ENCODE measurements at regions not wholly inside any gene's neighbourhood (a gene's known extent, or its start where the extent isn't known, plus 50 kb on each side); places are given as distances from the start of the nearest gene placed in this dataset.

DNA sequence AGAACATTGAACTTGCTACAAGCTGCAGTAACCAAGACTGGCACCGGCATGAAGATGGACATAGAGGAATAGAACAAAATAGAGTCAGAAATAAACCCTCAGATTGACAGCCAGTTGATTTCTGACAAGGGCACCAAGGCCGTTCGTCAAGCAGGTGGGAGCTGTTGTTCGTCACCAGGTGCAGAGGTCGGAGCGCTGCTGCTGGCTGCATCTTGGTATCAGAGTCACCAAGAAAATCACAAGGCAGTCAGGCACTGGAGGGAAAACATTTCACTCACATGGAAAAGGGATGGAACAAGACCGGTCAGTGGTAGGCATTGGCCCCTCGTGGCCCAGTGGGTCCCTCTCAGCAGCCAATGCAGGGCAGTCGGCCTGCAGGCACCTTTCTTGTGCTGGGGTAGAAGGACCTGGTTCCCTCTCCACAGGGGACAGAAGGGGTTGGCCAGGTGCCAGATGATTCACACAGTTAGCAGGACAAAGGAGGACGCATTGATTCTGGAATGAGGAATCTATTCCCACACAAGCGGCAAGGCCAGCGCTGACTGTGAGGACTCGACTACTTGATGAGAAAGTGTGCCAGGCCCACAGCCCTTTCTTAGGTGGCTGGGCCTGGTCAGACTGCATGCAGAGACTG lies 115.8 kb upstream of the FGF3 start:
- Histone ChIP-seq H3K27me3 (ENCODE audit: control insufficient read depth, insufficient read depth, low read length) (peaks cover 3% of the 10 kb centered on the region; the same call in 1 of the 2 replicates), H3K4me3 (ENCODE audit: low read depth, low read length) (no peak overlapping the region), H3K36me3 (ENCODE audit: control insufficient read depth, insufficient read depth, low read length) (no peaks in the 10 kb centered on the region)
- TF ChIP-seq, protein P1, sequence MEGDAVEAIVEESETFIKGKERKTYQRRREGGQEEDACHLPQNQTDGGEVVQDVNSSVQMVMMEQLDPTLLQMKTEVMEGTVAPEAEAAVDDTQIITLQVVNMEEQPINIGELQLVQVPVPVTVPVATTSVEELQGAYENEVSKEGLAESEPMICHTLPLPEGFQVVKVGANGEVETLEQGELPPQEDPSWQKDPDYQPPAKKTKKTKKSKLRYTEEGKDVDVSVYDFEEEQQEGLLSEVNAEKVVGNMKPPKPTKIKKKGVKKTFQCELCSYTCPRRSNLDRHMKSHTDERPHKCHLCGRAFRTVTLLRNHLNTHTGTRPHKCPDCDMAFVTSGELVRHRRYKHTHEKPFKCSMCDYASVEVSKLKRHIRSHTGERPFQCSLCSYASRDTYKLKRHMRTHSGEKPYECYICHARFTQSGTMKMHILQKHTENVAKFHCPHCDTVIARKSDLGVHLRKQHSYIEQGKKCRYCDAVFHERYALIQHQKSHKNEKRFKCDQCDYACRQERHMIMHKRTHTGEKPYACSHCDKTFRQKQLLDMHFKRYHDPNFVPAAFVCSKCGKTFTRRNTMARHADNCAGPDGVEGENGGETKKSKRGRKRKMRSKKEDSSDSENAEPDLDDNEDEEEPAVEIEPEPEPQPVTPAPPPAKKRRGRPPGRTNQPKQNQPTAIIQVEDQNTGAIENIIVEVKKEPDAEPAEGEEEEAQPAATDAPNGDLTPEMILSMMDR (IDR thresholded peaks at IDR 0.05; ENCODE audit: insufficient read depth, low read depth, low read length), result no peak
- ChIA-PET POLR2A (no interaction called here), CTCF (no interaction called here)
- DNase-seq (ENCODE audit: low read depth), result no peak

DNA sequence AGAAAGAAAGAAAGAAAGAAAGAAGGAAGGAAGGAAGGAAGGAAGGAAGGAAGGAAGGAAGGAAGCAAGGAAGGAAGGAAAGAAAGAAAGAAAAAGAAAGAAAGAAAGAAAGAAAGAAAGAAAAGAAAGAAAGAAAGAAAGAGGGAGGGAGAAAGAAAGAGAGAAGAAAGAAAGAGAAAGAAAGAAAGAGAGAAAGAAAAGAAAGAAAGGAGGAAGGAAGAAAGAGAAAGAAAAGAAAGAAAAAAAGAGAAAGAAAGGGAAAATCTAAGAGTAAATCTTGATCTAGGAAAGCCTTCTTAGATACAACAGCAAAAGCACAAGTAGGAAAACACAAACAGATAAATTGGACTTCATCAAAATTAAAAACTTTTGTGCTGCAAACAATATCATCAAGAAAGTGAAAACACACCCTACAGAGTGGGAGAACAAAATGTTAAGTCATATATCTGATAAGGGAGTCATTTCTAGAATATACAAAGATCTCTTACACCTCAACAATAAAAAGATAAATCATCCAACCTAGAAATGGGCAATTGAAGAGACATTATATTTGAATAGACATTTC lies 116.8 kb upstream of the FGF3 start:
- TF ChIP-seq, protein P1 (IDR thresholded peaks at IDR 0.05; ENCODE audit: insufficient read depth, low read depth, low read length), result no peak
- H3K4me3 ChIP-seq (ENCODE audit: low read depth, low read length), result no peak overlapping the region
- H3K36me3 ChIP-seq (ENCODE audit: control insufficient read depth, insufficient read depth, low read length), result no peaks in the 10 kb centered on the region
- ChIA-PET POLR2A (no interaction called here), CTCF (no interaction called here)
- H3K27me3 ChIP-seq (ENCODE audit: control insufficient read depth, insufficient read depth, low read length), result no peaks in the 10 kb centered on the region; the same call in 1 of the 2 replicates
- no peak for DNase-seq (ENCODE audit: low read depth)

DNA sequence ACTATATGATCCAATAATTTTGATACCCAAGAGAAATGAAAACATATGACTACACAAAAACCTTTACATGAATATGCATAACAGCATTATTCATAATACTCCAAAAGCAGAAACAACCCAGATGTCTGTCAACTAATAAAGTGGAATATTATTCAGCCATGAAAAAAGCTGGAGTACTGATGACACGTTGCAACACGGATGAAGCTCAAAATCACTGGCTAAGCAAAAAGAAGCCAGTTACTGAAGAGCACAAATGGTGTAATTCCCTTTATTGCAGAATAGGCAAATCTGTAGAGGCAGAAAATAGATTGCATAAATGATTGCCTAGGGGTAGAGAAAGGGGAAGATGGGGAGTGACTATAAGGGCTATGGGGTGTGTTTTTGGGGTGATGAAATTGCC lies 117.6 kb upstream of the FGF3 start:
- no peak overlapping the region for H3K4me3 ChIP-seq (ENCODE audit: low read depth, low read length)
- no peaks in the 10 kb centered on the region for H3K36me3 ChIP-seq (ENCODE audit: control insufficient read depth, insufficient read depth, low read length)
- POLR2A ChIA-PET, result no interaction called here
- TF ChIP-seq, protein P1 (IDR thresholded peaks at IDR 0.05; ENCODE audit: insufficient read depth, low read depth, low read length), result no peak
- no peaks in the 10 kb centered on the region; the same call in 1 of the 2 replicates for H3K27me3 ChIP-seq (ENCODE audit: control insufficient read depth, insufficient read depth, low read length)
- CTCF ChIA-PET, result no interaction called here
- no peak for DNase-seq (ENCODE audit: low read depth)

DNA sequence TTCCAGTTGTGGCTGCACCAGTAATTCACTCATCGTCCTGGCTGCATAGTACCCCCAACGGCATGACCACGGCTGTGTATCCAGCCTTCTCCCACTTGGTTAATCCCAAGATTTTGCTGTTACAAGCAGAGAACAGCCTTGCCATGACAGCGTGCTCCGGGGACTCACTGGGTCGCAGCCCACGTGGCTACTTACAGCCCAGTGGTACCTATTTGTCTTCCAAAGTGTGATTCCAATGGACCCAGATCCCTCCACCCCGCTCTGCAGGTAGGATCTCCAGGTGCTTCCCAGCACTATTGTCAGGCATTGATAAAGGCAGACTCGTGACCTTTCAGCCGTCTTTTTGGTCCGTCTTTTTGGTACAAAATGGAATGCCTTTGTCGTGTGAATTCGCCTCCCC lies 119.0 kb upstream of the FGF3 start:
- no peak for DNase-seq (ENCODE audit: low read depth)
- Histone ChIP-seq H3K4me3 (ENCODE audit: low read depth, low read length) (no peak overlapping the region), H3K27me3 (ENCODE audit: control insufficient read depth, insufficient read depth, low read length) (no peaks in the 10 kb centered on the region; the same call in 1 of the 2 replicates), H3K36me3 (ENCODE audit: control insufficient read depth, insufficient read depth, low read length) (no peaks in the 10 kb centered on the region)
- CTCF ChIA-PET, result interaction anchor here (1.6 kb wide), 1 partner anchor 23 kb away, joined by 3 read pairs; no protein-coding TSS in a partner anchor
- POLR2A ChIA-PET, result no interaction called here
- TF ChIP-seq, protein P1 (IDR thresholded peaks at IDR 0.05; ENCODE audit: insufficient read depth, low read depth, low read length), result no peak

DNA sequence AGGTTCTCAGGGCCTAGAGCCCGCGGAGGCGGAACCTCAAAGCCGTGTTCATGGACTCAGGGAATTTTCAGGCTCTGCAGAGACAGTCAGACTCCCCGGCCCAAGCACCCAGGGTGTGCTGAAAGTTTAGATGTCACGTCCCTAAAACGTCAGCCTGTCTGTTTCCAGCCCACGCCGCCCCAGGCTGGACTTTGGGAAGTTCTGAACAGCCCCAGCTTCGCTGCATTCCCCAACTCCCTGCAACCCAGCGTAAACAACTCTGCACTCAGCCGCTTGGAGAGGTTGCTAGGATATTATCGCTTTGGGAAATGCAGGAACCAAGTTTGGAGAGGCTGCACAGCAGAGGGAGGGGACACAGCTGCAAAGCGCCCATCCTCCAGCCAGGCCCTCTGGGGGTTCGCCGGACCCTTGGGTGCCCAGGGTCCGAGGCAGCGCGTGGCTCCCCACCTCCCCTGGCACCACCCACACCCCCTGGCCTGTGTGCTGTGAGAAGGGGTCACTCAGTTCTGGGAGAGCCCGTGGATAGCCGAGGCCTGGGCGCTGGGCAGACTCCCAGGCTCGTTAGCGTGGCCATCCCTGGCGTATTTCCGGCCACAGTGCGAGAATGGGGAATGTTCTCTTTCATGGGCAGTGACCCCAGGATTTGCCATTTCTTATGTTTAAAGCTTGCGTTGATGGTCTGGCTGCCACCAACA lies 120.5 kb upstream of the FGF3 start:
- DNase-seq (ENCODE audit: low read depth), result no peak
- Histone ChIP-seq H3K36me3 (ENCODE audit: control insufficient read depth, insufficient read depth, low read length) (no peaks in the 10 kb centered on the region), H3K27me3 (ENCODE audit: control insufficient read depth, insufficient read depth, low read length) (peaks cover 1% of the 10 kb centered on the region; the same call in 1 of the 2 replicates), H3K4me3 (ENCODE audit: low read depth, low read length) (no peak overlapping the region)
- CTCF ChIA-PET, result interaction anchor here (0.9 to 1.6 kb wide), 3 partner anchors 20 to 233 kb away, joined by 3 to 4 read pairs (median 3); no protein-coding TSS in a partner anchor
- POLR2A ChIA-PET, result no interaction called here
- TF ChIP-seq, protein P1 (IDR thresholded peaks at IDR 0.05; ENCODE audit: insufficient read depth, low read depth, low read length), result no peak

Measured in BJ (cell line).